HAP-1 (cell line): ENCODE measurements at regions not wholly inside any gene's neighbourhood (a gene's known extent, or its start where the extent isn't known, plus 50 kb on each side); places are given as distances from the start of the nearest gene placed in this dataset.

Experiments used
- DNase-seq, 2 experiments: peaks; one replicate each; pipeline ENCODE4 v3.0.0-alpha.2; 2016 to 2020; ENCODE audit warnings: low spot score in 2 of 2
- H3K27me3 ChIP-seq: fragments of 250-450 bp; sonication (Bioruptor Pico); 2 replicates; pipeline ENCODE4 v1.5.1; 2020; ENCODE audit warnings: low read depth, mild to moderate bottlenecking, moderate library complexity
- H3K36me3 ChIP-seq: fragments of 250-450 bp; sonication (Bioruptor Pico); replicated peaks from 2 replicates; pipeline ENCODE4 v1.5.1; 2020; ENCODE audit warnings: mild to moderate bottlenecking
- H3K4me1 ChIP-seq: fragments of 250-450 bp; sonication (Bioruptor Pico); 2 replicates; pipeline ENCODE4 v1.5.1; 2020; ENCODE audit warnings: mild to moderate bottlenecking
- H3K4me3 ChIP-seq: fragments of 250-450 bp; sonication (Bioruptor Pico); 2 replicates; pipeline ENCODE4 v1.5.1; 2020; ENCODE audit warnings: mild to moderate bottlenecking, moderate library complexity
- H3K9me3 ChIP-seq: fragments of 250-450 bp; sonication (Bioruptor Pico); 2 replicates; pipeline ENCODE4 v1.5.1; 2020; ENCODE audit warnings: mild to moderate bottlenecking, moderate library complexity
- in situ Hi-C: fragments of 300-500 bp; cut with MboI; formaldehyde crosslinking; loops from 3 replicates; pipeline ENCODE4 v1.14.3; 2020; ENCODE audit warnings: low sequenced_read_pairs, inconsistent platforms, mixed read lengths

GRCh38 chr3:3705090-3705775 lies 94.0 kb upstream of the LRRN1 start:
- Histone ChIP-seq H3K4me3 (no peak overlapping the region), H3K9me3 (no peaks in the 10 kb centered on the region), H3K27me3 (peaks cover 5% of the 10 kb centered on the region; the same call in 1 of the 2 replicates), H3K4me1 (no peaks in the 10 kb centered on the region), H3K36me3 (no peaks in the 10 kb centered on the region)
- DNase-seq, result no peak
- in situ Hi-C loops, result no loop called here

- H3K27me3 ChIP-seq, result no peaks in the 10 kb centered on the region
- no peaks in the 10 kb centered on the region for H3K9me3 ChIP-seq
- in situ Hi-C loops, result no loop called here
- DNase-seq, result no peak
- no peaks in the 10 kb centered on the region for H3K36me3 ChIP-seq
- no peaks in the 10 kb centered on the region for H3K4me1 ChIP-seq
- no peak overlapping the region for H3K4me3 ChIP-seq
Observed at GRCh38 chr3:3701949-3702348, 97.3 kb upstream of the LRRN1 start.

- in situ Hi-C loops, result no loop called here
- Histone ChIP-seq H3K9me3 (no peaks in the 10 kb centered on the region), H3K27me3 (no peaks in the 10 kb centered on the region), H3K4me1 (no peaks in the 10 kb centered on the region), H3K4me3 (no peak overlapping the region), H3K36me3 (no peaks in the 10 kb centered on the region)
- no peak for DNase-seq
Observed at GRCh38 chr3:3699816-3700633, 99.2 kb upstream of the LRRN1 start.

- Histone ChIP-seq H3K4me3 (no peak overlapping the region), H3K36me3 (no peaks in the 10 kb centered on the region), H3K4me1 (no peaks in the 10 kb centered on the region), H3K27me3 (no peaks in the 10 kb centered on the region), H3K9me3 (no peaks in the 10 kb centered on the region)
- no peak for DNase-seq
- in situ Hi-C loops, result no loop called here
Observed at GRCh38 chr3:3699407-3699806, 99.8 kb upstream of the LRRN1 start.

GRCh38 chr3:3696345-3696744 lies 102.9 kb upstream of the LRRN1 start:
- in situ Hi-C loops, result no loop called here
- Histone ChIP-seq H3K4me3 (no peak overlapping the region), H3K9me3 (no peaks in the 10 kb centered on the region), H3K4me1 (no peaks in the 10 kb centered on the region), H3K27me3 (no peaks in the 10 kb centered on the region), H3K36me3 (no peaks in the 10 kb centered on the region)
- DNase-seq, result no peak

- H3K4me1 ChIP-seq, result no peaks in the 10 kb centered on the region
- no peak overlapping the region for H3K4me3 ChIP-seq
- no peaks in the 10 kb centered on the region for H3K27me3 ChIP-seq
- in situ Hi-C loops, result no loop called here
- H3K36me3 ChIP-seq, result no peaks in the 10 kb centered on the region
- DNase-seq, result no peak
- no peaks in the 10 kb centered on the region for H3K9me3 ChIP-seq
Observed at GRCh38 chr3:3693593-3693992, 105.6 kb upstream of the LRRN1 start.

GRCh38 chr3:3689601-3690375 lies 109.4 kb upstream of the LRRN1 start:
- Histone ChIP-seq H3K36me3 (no peaks in the 10 kb centered on the region), H3K27me3 (no peaks in the 10 kb centered on the region), H3K4me3 (no peak overlapping the region), H3K4me1 (no peaks in the 10 kb centered on the region), H3K9me3 (no peaks in the 10 kb centered on the region)
- no peak for DNase-seq
- in situ Hi-C loops, result no loop called here

GRCh38 chr3:3686907-3687648 lies 112.2 kb upstream of the LRRN1 start:
- DNase-seq, result no peak
- in situ Hi-C loops, result no loop called here
- no peaks in the 10 kb centered on the region for H3K27me3 ChIP-seq
- H3K4me3 ChIP-seq, result no peak overlapping the region
- no peaks in the 10 kb centered on the region for H3K9me3 ChIP-seq
- no peaks in the 10 kb centered on the region for H3K36me3 ChIP-seq
- H3K4me1 ChIP-seq, result no peaks in the 10 kb centered on the region

- no peak overlapping the region for H3K4me3 ChIP-seq
- H3K4me1 ChIP-seq, result no peaks in the 10 kb centered on the region
- H3K27me3 ChIP-seq, result no peaks in the 10 kb centered on the region
- no peaks in the 10 kb centered on the region for H3K36me3 ChIP-seq
- DNase-seq, result no peak
- H3K9me3 ChIP-seq, result no peaks in the 10 kb centered on the region
- in situ Hi-C loops, result no loop called here
Observed at GRCh38 chr3:3685721-3686120, 113.5 kb upstream of the LRRN1 start.

- no peaks in the 10 kb centered on the region for H3K27me3 ChIP-seq
- in situ Hi-C loops, result no loop called here
- no peaks in the 10 kb centered on the region for H3K4me1 ChIP-seq
- no peaks in the 10 kb centered on the region for H3K9me3 ChIP-seq
- no peak for DNase-seq
- no peak overlapping the region for H3K4me3 ChIP-seq
- no peaks in the 10 kb centered on the region for H3K36me3 ChIP-seq
Observed at GRCh38 chr3:3683261-3683660, 116.0 kb upstream of the LRRN1 start.

GRCh38 chr3:3675801-3676200 lies 123.4 kb upstream of the LRRN1 start:
- H3K4me3 ChIP-seq, result no peak overlapping the region

GRCh38 chr3:3675186-3675585 lies 124.0 kb upstream of the LRRN1 start:
- no peak overlapping the region for H3K4me3 ChIP-seq
- no peaks in the 10 kb centered on the region for H3K27me3 ChIP-seq
- in situ Hi-C loops, result no loop called here
- no peak for DNase-seq
- H3K4me1 ChIP-seq, result no peaks in the 10 kb centered on the region
- H3K36me3 ChIP-seq, result no peaks in the 10 kb centered on the region
- no peaks in the 10 kb centered on the region for H3K9me3 ChIP-seq

More at GRCh38 chr3:3675801-3676200, 123.4 kb upstream of the LRRN1 start:
- Histone ChIP-seq H3K36me3 (no peaks in the 10 kb centered on the region), H3K9me3 (no peaks in the 10 kb centered on the region), H3K27me3 (no peaks in the 10 kb centered on the region), H3K4me1 (no peaks in the 10 kb centered on the region)
- in situ Hi-C loops, result no loop called here
- DNase-seq, result no peak

GRCh38 chr3:3666664-3667063 lies 132.6 kb upstream of the LRRN1 start:
- H3K27me3 ChIP-seq, result no peaks in the 10 kb centered on the region
- in situ Hi-C loops, result no loop called here
- H3K36me3 ChIP-seq, result no peaks in the 10 kb centered on the region
- no peaks in the 10 kb centered on the region for H3K4me1 ChIP-seq
- no peak overlapping the region for H3K4me3 ChIP-seq
- DNase-seq, result no peak
- H3K9me3 ChIP-seq, result no peaks in the 10 kb centered on the region; the same call in 1 of the 2 replicates
